ENCODE measurements at regions not wholly inside any gene's neighbourhood (a gene's known extent, or its start where the extent isn't known, plus 50 kb on each side); places are given as distances from the start of the nearest gene placed in this dataset.
A peak's percentile ranks its signal among the peaks of the same experiment; 100 is the strongest.

DNA sequence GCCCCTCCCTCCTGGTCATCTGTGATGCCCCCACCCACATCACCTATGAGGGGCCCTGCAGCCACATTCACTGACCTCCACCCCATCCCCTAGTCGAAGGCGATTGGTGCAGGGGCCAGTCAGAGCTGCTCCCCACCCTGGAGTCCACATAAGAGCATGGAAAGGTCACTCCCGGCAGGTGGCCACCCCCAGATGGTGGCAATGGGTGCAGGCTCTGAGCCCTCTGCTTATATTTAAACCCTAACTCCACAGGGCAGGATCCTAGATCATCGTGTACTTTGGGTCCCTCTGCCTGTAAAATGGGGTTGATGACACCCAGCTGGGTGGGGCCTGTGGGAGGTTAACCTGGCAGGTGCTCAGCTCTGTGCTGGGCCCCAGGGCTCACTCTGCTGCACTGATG lies 186.8 kb upstream of the C1orf174 start:
- Histone ChIP-seq H3K36me3 (no peaks in the 10 kb centered on the region), H3K4me3 (no peak overlapping the region), H3K4me1 (peaks cover 0 to 10% (median 0%) of the 10 kb centered on the region in 4 donors), H3K9me3 (peaks cover 3 to 21% (median 15%) of the 10 kb centered on the region in 4 donors), H3K27ac (no peak overlapping the region), H3K27me3 (peaks cover 0 to 30% (median 0%) of the 10 kb centered on the region in 3 donors)
- DNase-seq = no peak
- intact Hi-C loops (cut with DNase I; ENCODE audit: low total_unique reads) = no loop called here
- 81 to 96% (median 93%) methylated on average over 3 to 4 of the region's 4 CpGs for WGBS, 5 donors
- TF ChIP-seq POLR2AphosphoS5 (IDR thresholded peaks at IDR 0.05) (no peak), EP300 (IDR thresholded peaks at IDR 0.05) (no peak), POLR2A (IDR thresholded peaks at IDR 0.05) (no peak)
- TF ChIP-seq, protein P1, sequence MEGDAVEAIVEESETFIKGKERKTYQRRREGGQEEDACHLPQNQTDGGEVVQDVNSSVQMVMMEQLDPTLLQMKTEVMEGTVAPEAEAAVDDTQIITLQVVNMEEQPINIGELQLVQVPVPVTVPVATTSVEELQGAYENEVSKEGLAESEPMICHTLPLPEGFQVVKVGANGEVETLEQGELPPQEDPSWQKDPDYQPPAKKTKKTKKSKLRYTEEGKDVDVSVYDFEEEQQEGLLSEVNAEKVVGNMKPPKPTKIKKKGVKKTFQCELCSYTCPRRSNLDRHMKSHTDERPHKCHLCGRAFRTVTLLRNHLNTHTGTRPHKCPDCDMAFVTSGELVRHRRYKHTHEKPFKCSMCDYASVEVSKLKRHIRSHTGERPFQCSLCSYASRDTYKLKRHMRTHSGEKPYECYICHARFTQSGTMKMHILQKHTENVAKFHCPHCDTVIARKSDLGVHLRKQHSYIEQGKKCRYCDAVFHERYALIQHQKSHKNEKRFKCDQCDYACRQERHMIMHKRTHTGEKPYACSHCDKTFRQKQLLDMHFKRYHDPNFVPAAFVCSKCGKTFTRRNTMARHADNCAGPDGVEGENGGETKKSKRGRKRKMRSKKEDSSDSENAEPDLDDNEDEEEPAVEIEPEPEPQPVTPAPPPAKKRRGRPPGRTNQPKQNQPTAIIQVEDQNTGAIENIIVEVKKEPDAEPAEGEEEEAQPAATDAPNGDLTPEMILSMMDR (IDR thresholded peaks at IDR 0.05) = no peak

DNA sequence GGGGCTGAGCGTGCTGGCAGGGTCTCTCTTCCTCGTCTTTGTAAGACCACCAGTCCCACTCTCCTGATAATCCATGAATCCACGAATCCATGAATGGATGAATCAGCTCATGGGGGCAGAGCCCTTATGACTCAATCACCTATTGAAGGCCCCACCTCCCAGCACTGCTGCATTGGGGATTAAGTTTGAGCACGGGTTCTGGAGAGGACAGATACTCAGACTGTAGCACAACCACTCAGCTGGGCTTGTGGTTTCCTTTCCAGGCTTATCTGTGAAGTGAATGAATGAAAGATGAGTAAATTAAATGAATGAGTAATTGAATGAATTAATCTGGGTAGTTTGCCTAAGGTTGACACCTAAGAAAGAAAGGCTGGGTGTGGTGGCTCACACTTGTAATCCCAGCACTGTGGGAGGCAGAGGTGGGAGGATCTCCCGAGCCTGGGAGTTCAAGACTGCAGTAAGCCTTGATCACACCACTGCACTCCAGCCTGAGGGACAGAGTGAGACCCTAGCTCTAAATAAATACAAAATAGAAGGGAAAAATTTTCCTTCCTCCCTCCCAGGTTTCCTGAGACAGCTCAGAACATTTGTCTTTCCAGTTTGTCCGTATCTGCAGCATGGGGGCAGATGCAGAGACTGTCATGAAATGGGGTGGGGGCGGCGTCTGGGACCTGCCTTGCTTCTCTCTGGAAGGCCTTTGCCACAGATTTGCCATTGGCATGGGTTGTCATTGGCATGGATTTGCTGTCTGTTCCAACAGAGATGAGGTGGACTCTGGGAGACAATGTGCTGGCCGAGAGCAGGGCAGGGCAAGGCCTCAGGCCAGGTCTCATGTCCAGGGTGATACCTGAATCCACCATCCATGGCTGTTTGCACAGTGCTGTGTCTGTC lies 187.7 kb upstream of the C1orf174 start:
- intact Hi-C loops (cut with DNase I; ENCODE audit: low total_unique reads) = no loop called here
- 67 to 73% (median 70%) methylated on average over 9 of the region's 9 CpGs for WGBS, 5 donors
- H3K27ac ChIP-seq = no peak overlapping the region
- no peak for TF ChIP-seq POLR2A (IDR thresholded peaks at IDR 0.05)
- TF ChIP-seq, protein P1 (IDR thresholded peaks at IDR 0.05) = no peak
- DNase-seq = no peak
- peaks cover 3 to 22% (median 22%) of the 10 kb centered on the region in 4 donors for H3K9me3 ChIP-seq
- no peak overlapping the region for H3K4me3 ChIP-seq
- H3K4me1 ChIP-seq = peaks cover 0 to 10% (median 0%) of the 10 kb centered on the region in 4 donors
- peaks cover 0 to 25% (median 0%) of the 10 kb centered on the region in 3 donors for H3K27me3 ChIP-seq
- H3K36me3 ChIP-seq = no peaks in the 10 kb centered on the region

DNA sequence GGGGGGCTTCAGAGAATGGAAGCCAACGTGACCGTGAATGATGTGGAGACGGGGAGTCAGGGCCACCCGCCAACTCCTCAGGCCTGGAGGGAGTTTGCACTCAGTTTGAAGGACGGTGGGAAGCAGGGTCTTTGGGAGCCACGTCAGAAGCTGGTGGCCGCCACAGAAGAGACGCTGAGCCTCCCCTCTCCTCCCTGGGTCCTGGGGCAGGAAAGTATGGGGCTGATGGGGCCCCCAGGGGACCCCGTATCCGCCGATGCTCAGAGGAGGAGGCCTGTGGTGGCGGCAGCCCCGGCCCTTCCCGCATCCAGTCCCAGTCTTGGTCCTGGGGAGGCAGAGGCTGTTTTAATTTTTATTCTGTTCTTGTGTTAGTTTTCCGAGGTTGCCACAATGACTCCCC lies 188.6 kb upstream of the C1orf174 start:
- H3K27me3 ChIP-seq = peaks cover 0 to 25% (median 0%) of the 10 kb centered on the region in 3 donors
- intact Hi-C loops (cut with DNase I; ENCODE audit: low total_unique reads) = no loop called here
- 87 to 92% (median 89%) methylated on average over 15 of the region's 15 CpGs for WGBS, 5 donors

DNA sequence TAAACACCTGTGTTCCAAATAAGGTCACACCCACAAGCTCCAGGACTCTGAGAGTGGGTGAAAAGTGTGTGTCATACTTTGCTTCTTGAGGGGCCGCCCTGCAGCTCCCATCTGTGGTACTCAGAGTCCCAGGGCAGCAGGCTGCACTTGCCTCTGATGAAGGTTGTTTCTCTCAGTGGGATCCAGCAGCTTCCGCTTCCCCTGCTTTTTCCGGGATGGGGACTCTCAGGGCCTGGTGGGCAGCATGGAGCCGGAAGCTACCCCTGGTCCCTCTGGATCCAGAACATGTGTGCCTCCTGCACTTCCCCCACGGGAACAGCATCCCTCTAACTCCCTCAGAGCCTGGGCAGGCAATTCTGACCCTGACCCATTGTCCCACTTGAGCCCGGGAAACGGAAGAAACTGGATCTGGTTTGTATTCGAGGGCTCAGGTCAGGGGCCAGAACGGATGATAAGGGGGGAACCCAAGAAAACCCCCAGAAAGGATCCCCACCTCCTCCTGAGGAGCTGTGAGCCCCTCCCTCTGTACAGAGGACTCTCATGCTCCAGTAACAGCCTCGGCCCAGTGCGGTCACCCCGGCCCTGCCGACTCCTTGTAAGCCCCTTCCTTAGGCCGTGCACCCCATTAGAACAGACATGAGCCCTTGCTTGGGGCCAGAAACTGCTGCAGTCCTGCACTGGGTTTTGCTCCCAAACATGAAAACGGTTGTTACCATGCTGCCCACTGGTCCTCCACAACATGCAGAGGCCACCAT lies 189.5 kb upstream of the C1orf174 start:
- no peak for TF ChIP-seq POLR2AphosphoS5 (IDR thresholded peaks at IDR 0.05)
- no peak for TF ChIP-seq EP300 (IDR thresholded peaks at IDR 0.05)
- TF ChIP-seq POLR2A (IDR thresholded peaks at IDR 0.05) = no peak
- TF ChIP-seq, protein P1 (IDR thresholded peaks at IDR 0.05) = no peak
- Histone ChIP-seq H3K4me1 (no peaks in the 10 kb centered on the region), H3K27ac (no peak overlapping the region), H3K27me3 (peaks cover 0 to 31% (median 0%) of the 10 kb centered on the region in 3 donors), H3K9me3 (peaks cover 3 to 31% (median 25%) of the 10 kb centered on the region in 4 donors), H3K36me3 (no peaks in the 10 kb centered on the region), H3K4me3 (no peak overlapping the region)
- intact Hi-C loops (cut with DNase I; ENCODE audit: low total_unique reads) = no loop called here
- peak in 1 of 2 donors; percentile 8 for DNase-seq
- WGBS, 5 donors = 82 to 85% (median 84%) methylated on average over 13 to 15 of the region's 15 CpGs

More for the DNA sequence above, 188.6 kb upstream of the C1orf174 start:
- peaks cover 0 to 8% (median 0%) of the 10 kb centered on the region in 4 donors for H3K4me1 ChIP-seq
- no peaks in the 10 kb centered on the region for H3K36me3 ChIP-seq
- DNase-seq = no peak
- H3K9me3 ChIP-seq = peaks cover 3 to 26% (median 22%) of the 10 kb centered on the region in 4 donors
- TF ChIP-seq POLR2AphosphoS5 (IDR thresholded peaks at IDR 0.05) (no peak), POLR2A (IDR thresholded peaks at IDR 0.05) (no peak), EP300 (IDR thresholded peaks at IDR 0.05) (no peak)
- TF ChIP-seq, protein P1 (IDR thresholded peaks at IDR 0.05) = no peak
- H3K4me3 ChIP-seq = no peak overlapping the region
- no peak overlapping the region for H3K27ac ChIP-seq
